Upper lobe of right lung (tissue), 1 donor: ENCODE measurements at regions not wholly inside any gene's neighbourhood (a gene's known extent, or its start where the extent isn't known, plus 50 kb on each side); places are given as distances from the start of the nearest gene placed in this dataset.

ENCODE experiments used
- ATAC-seq: fragments of 200-7000 bp; cut with Tn5 transposase; one replicate; pipeline ENCODE4 v1.9.1; 2020; ENCODE audit warnings: mild to moderate bottlenecking, moderate library complexity
- DNase-seq: peaks from one replicate; pipeline ENCODE4 v3.0.0-alpha.2; 2020
- H3K27ac ChIP-seq: fragments of 200-600 bp; one replicate; pipeline ENCODE4 v1.8.0; 2022
- H3K27me3 ChIP-seq: fragments of 200-600 bp; one replicate; pipeline ENCODE4 v1.8.0; 2022; ENCODE audit warnings: mild to moderate bottlenecking
- H3K36me3 ChIP-seq: fragments of 200-600 bp; one replicate; pipeline ENCODE4 v1.8.0; 2022
- H3K4me1 ChIP-seq: fragments of 200-600 bp; one replicate; pipeline ENCODE4 v1.8.0; 2022
- H3K4me3 ChIP-seq: fragments of 200-600 bp; one replicate; pipeline ENCODE4 v1.8.0; 2022; ENCODE audit warnings: mild to moderate bottlenecking
- H3K9me3 ChIP-seq: fragments of 200-600 bp; one replicate; pipeline ENCODE4 v1.8.0; 2022
- CTCF ChIP-seq: fragments of 200-600 bp; IDR thresholded peaks from one replicate; pipeline ENCODE4 v1.8.0; 2022; ENCODE audit warnings: antibody characterized with exemption
- intact Hi-C: fragments of 100-400 bp; cut with DNase I; formaldehyde crosslinking; loops from one replicate; pipeline ENCODE4 v1.11.0; 2022
- donor health status: DM: no; HTN: yes; CAD: no; lungs with severe emphysema.

- Histone ChIP-seq H3K4me3 (no peak overlapping the region), H3K4me1 (peaks cover 23% of the 10 kb centered on the region), H3K27me3 (no peaks in the 10 kb centered on the region), H3K27ac (peak overlapping the region; percentile 94), H3K36me3 (no peaks in the 10 kb centered on the region), H3K9me3 (no peaks in the 10 kb centered on the region)
- TF ChIP-seq CTCF: no peak
- intact Hi-C loops: no loop called here
- DNase-seq: no peak
- peak; percentile 41 for ATAC-seq
These were observed 71.5 kb upstream of the RIPOR2 start for GRCh38 chr6:25007269-25007699.

- Histone ChIP-seq H3K4me3 (no peak overlapping the region), H3K36me3 (no peaks in the 10 kb centered on the region), H3K4me1 (peaks cover 23% of the 10 kb centered on the region), H3K9me3 (no peaks in the 10 kb centered on the region), H3K27me3 (no peaks in the 10 kb centered on the region), H3K27ac (no peak overlapping the region)
- ATAC-seq: no peak
- intact Hi-C loops: no loop called here
- no peak for TF ChIP-seq CTCF
- no peak for DNase-seq
These were observed 73.1 kb upstream of the RIPOR2 start for GRCh38 chr6:25008707-25009392.

GRCh38 chr6:25009393-25009710 lies 73.6 kb upstream of the RIPOR2 start:
- intact Hi-C loops: no loop called here
- TF ChIP-seq CTCF: no peak
- DNase-seq (no peak), ATAC-seq (no peak)
- Histone ChIP-seq H3K27ac (no peak overlapping the region), H3K9me3 (no peaks in the 10 kb centered on the region), H3K27me3 (no peaks in the 10 kb centered on the region), H3K4me1 (peaks cover 22% of the 10 kb centered on the region), H3K36me3 (no peaks in the 10 kb centered on the region), H3K4me3 (no peak overlapping the region)

GRCh38 chr6:25010176-25010575 lies 74.4 kb upstream of the RIPOR2 start:
- Histone ChIP-seq H3K27ac (no peak overlapping the region), H3K36me3 (no peaks in the 10 kb centered on the region), H3K4me1 (peaks cover 22% of the 10 kb centered on the region), H3K9me3 (no peaks in the 10 kb centered on the region), H3K4me3 (no peak overlapping the region), H3K27me3 (no peaks in the 10 kb centered on the region)
- intact Hi-C loops: no loop called here
- DNase-seq (no peak), ATAC-seq (no peak)
- TF ChIP-seq CTCF: no peak

- Histone ChIP-seq H3K4me3 (no peak overlapping the region), H3K36me3 (no peaks in the 10 kb centered on the region), H3K27ac (no peak overlapping the region), H3K9me3 (no peaks in the 10 kb centered on the region), H3K27me3 (no peaks in the 10 kb centered on the region), H3K4me1 (peaks cover 26% of the 10 kb centered on the region)
- no peak for TF ChIP-seq CTCF
- DNase-seq: no peak
- intact Hi-C loops: no loop called here
- no peak for ATAC-seq
These were observed 75.3 kb upstream of the RIPOR2 start for GRCh38 chr6:25010902-25011625.
